Right lobe of liver (tissue), 4 donors: ENCODE measurements at regions not wholly inside any gene's neighbourhood (a gene's known extent, or its start where the extent isn't known, plus 50 kb on each side); places are given as distances from the start of the nearest gene placed in this dataset.

Experiments used
- CTCF ChIP-seq, 4 donors: fragments of 200-600 bp in 3 of 4; fragments of 450-650 bp in 1 of 4; IDR thresholded peaks; one replicate each; pipeline versions ENCODE4 v1.5.1 to v1.8.0; 2016 to 2022; ENCODE audit warnings: antibody characterized with exemption in 4 of 4, mild to moderate bottlenecking in 2 of 4
- POLR2A ChIP-seq: fragments of 450-650 bp; IDR thresholded peaks from one replicate; pipeline ENCODE4 v1.6.1; 2017; ENCODE audit warnings: antibody characterized with exemption, mild to moderate bottlenecking
- donor health status: DM: no; HTN: no; CAD: no.
- donor health status: DM: no; HTN: no; CAD: no.
- donor health status: DM: no; HTN: yes; CAD: no.

- no peak for TF ChIP-seq CTCF (IDR thresholded peaks at IDR 0.05)
- no peak for TF ChIP-seq POLR2A
These were observed 259.8 kb downstream of the NUAK1 start for GRCh38 chr12:105878964-105879363.
